MM.1S (cell line): ENCODE measurements at regions not wholly inside any gene's neighbourhood (a gene's known extent, or its start where the extent isn't known, plus 50 kb on each side); places are given as distances from the start of the nearest gene placed in this dataset.
A peak's percentile ranks its signal among the peaks of the same experiment; 100 is the strongest.

Source experiments
- DNase-seq: peaks from one replicate; pipeline ENCODE4 v3.0.0-alpha.2; 2015
- H2AFZ ChIP-seq: fragments of 300-600 bp; sonication (generic); 2 replicates; pipeline ENCODE4 v1.6.0; 2016; ENCODE audit warnings: antibody characterized with exemption, low read length
- H3F3A ChIP-seq: fragments of 300-600 bp; sonication (generic); 2 replicates; pipeline ENCODE4 v1.6.1; 2016; ENCODE audit warnings: mild to moderate bottlenecking, antibody characterized with exemption, low read length, moderate library complexity, mixed read lengths; ENCODE audit not compliant: insufficient read depth
- H3K27ac ChIP-seq: fragments of 300-600 bp; sonication (generic); 2 replicates; pipeline ENCODE4 v1.5.1; 2016; ENCODE audit warnings: mild to moderate bottlenecking, low read length
- H3K27me3 ChIP-seq: fragments of 300-600 bp; sonication (generic); replicated peaks from 2 replicates; pipeline ENCODE4 v1.6.0; 2016; ENCODE audit warnings: low read length; ENCODE audit not compliant: insufficient read depth
- H3K36me3 ChIP-seq: fragments of 300-600 bp; sonication (generic); replicated peaks from 2 replicates; pipeline ENCODE4 v1.6.1; 2016; ENCODE audit warnings: mild to moderate bottlenecking, low read length, mixed read lengths; ENCODE audit not compliant: insufficient read depth
- H3K4me1 ChIP-seq: fragments of 300-600 bp; sonication (generic); 2 replicates; pipeline ENCODE4 v1.6.1; 2016; ENCODE audit warnings: low read length, mixed read lengths
- H3K4me2 ChIP-seq: fragments of 300-600 bp; sonication (generic); 2 replicates; pipeline ENCODE4 v1.6.0; 2016; ENCODE audit warnings: low read depth, low read length
- H3K4me3 ChIP-seq: fragments of 300-600 bp; sonication (generic); 2 replicates; pipeline ENCODE4 v1.5.1; 2016; ENCODE audit warnings: low read length, mixed read lengths
- H3K79me2 ChIP-seq: fragments of 300-600 bp; sonication (generic); 2 replicates; pipeline ENCODE4 v1.6.1; 2016; ENCODE audit warnings: mixed run types, low read length, mixed read lengths
- H3K9ac ChIP-seq: fragments of 300-600 bp; sonication (generic); 2 replicates; pipeline ENCODE4 v1.6.1; 2016; ENCODE audit warnings: low read length, mixed read lengths
- H3K9me2 ChIP-seq: fragments of 300-600 bp; sonication (generic); replicated peaks from 2 replicates; pipeline ENCODE4 v1.6.1; 2016; ENCODE audit warnings: mild to moderate bottlenecking, low read length, mixed read lengths; ENCODE audit not compliant: insufficient read depth
- H3K9me3 ChIP-seq: fragments of 300-600 bp; sonication (generic); replicated peaks from 2 replicates; pipeline ENCODE4 v1.6.1; 2016; ENCODE audit warnings: mild to moderate bottlenecking, low read length, mixed read lengths; ENCODE audit not compliant: insufficient read depth
- H4K20me1 ChIP-seq: fragments of 300-600 bp; sonication (generic); 2 replicates; pipeline ENCODE4 v1.6.1; 2016; ENCODE audit warnings: mild to moderate bottlenecking, low read length, moderate library complexity, mixed read lengths; ENCODE audit not compliant: insufficient read depth
- CTCF ChIP-seq: fragments of 300-600 bp; sonication (generic); IDR thresholded peaks from 2 replicates; pipeline ENCODE4 v1.5.1; 2016; ENCODE audit warnings: antibody characterized with exemption, low read length, mixed read lengths
- EZH2 ChIP-seq: fragments of 300-600 bp; sonication (generic); optimal IDR thresholded peaks from 2 replicates; pipeline ENCODE3; 2017; ENCODE audit warnings: low read depth, mild to moderate bottlenecking, antibody characterized with exemption, low read length, mixed read lengths
- EZH2phosphoT487 ChIP-seq: fragments of 300-600 bp; sonication (generic); IDR thresholded peaks from 2 replicates; pipeline ENCODE4 v1.6.1; 2018; ENCODE audit warnings: antibody characterized with exemption, low read length

DNA sequence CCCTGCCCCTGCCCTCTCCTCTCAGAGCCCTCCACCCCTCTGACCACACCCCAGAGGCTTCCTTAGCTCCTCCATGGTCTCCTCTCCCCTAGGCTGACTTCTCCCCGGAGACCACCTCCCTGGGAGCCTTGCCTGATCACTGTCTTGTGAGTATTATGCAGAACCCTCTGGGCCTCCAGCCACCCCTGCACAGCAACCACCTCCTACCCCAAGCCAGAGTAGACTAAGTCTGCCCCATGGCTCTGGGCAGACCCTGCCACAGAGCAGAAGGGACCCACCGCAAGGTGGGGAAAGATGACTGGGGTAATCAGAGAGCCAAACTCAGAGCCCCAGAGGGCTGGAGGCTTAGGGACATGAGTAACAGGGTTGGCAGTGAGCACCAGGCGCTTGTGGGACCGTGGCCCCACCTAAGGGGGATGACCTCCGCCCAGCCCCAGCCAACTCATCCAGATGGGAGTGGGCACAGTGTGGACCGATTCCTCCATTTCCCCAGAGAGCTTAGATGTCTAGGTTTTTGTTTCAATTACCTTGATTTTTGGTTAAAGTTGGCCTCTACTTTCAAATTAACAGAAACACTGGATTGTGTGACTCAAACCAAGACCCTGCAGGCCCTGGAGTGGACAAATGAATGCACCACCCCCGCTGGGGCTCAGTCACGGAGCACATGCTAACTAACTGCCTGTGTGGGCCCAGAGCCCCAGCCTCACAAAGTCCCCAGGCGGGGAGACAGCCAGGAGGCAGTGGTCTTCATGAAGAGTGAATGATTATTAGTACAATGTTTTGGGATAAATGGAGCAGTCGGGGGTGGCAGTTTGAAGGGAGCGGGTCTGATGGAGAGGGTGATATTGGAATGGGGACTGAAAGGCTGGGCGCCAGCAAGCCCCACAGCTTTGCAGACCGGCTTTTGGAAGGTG, 119.4 kb upstream of the PRR20G start:
- H3K9me3 ChIP-seq, result no peaks in the 10 kb centered on the region
- H3F3A ChIP-seq, result no peaks in the 10 kb centered on the region
- DNase-seq, result no peak
- no peaks in the 10 kb centered on the region for H3K79me2 ChIP-seq
- no peak overlapping the region for H3K9ac ChIP-seq
- no peaks in the 10 kb centered on the region for H3K27me3 ChIP-seq
- no peaks in the 10 kb centered on the region for H3K36me3 ChIP-seq
- no peak overlapping the region for H3K27ac ChIP-seq
- no peaks in the 10 kb centered on the region for H4K20me1 ChIP-seq
- TF ChIP-seq EZH2phosphoT487 (no peak), EZH2 (no peak), CTCF (no peak)
- H2AFZ ChIP-seq, result no peak overlapping the region
- no peaks in the 10 kb centered on the region for H3K9me2 ChIP-seq
- no peak overlapping the region for H3K4me2 ChIP-seq
- no peaks in the 10 kb centered on the region for H3K4me1 ChIP-seq
- no peak overlapping the region for H3K4me3 ChIP-seq

DNA sequence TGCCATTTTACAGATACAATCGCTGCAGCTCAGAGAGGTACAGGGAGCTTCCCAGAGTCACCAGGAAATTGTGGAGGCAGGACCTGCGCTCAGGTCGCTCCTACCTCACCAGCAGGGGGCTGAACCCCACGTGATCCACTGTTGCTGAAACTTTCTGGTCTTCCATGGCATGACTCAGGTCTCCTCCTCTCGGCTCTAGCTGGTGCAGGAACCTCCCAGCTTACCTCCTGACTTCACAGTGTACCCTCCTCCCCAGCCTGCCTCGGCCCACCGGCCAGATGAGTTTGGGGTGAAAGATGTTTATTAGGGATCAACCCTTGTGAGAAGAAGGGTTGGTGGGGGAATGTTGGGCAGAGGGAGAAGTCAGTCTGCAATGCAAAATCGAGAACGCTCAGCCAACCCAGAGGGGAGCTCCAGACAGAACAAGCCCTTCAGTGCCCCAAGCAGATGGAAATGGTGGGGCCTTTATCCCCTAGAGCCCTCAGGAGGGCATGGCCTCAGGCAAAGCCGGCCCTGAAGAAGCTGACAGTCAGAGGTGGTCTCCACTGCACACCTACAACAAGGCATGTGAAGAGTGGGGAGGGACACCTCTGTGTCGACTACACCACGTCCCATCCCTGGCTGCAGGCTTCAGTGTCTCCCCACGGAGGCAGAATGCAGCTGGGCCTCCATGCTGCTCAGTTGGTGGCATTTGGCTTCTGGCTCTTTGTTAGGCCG, 118.6 kb upstream of the PRR20G start:
- Histone ChIP-seq H2AFZ (peak overlapping the region; percentile 50; the same call in 1 of the 2 replicates), H3K9ac (no peak overlapping the region), H3K79me2 (no peaks in the 10 kb centered on the region), H3K36me3 (no peaks in the 10 kb centered on the region), H3K9me2 (no peaks in the 10 kb centered on the region), H3K27ac (no peak overlapping the region), H3K27me3 (no peaks in the 10 kb centered on the region), H3F3A (no peaks in the 10 kb centered on the region), H3K4me2 (no peak overlapping the region), H3K4me3 (no peak overlapping the region), H4K20me1 (no peaks in the 10 kb centered on the region), H3K4me1 (no peaks in the 10 kb centered on the region), H3K9me3 (no peaks in the 10 kb centered on the region)
- TF ChIP-seq EZH2phosphoT487, result no peak
- TF ChIP-seq CTCF, result peak; percentile 46
- peak; percentile 41 for DNase-seq

GRCh38 chr3:127405791-127406190, 117.9 kb upstream of the PRR20G start:
- Histone ChIP-seq H3K4me1 (no peaks in the 10 kb centered on the region), H3K9ac (no peak overlapping the region), H3K4me2 (no peak overlapping the region), H3K79me2 (no peaks in the 10 kb centered on the region), H3K27me3 (no peaks in the 10 kb centered on the region), H3K9me3 (no peaks in the 10 kb centered on the region), H2AFZ (0 out of 2 replicates have a peak overlapping the region, but pooled peaks have one; percentile 50), H3K27ac (no peak overlapping the region), H3K4me3 (no peak overlapping the region), H3K9me2 (no peaks in the 10 kb centered on the region), H3F3A (no peaks in the 10 kb centered on the region), H3K36me3 (no peaks in the 10 kb centered on the region), H4K20me1 (no peaks in the 10 kb centered on the region)
- no peak for DNase-seq
- no peak for TF ChIP-seq EZH2
- no peak for TF ChIP-seq CTCF
- TF ChIP-seq EZH2phosphoT487, result no peak
